ENCODE measurements at regions not wholly inside any gene's neighbourhood (a gene's known extent, or its start where the extent isn't known, plus 50 kb on each side); places are given as distances from the start of the nearest gene placed in this dataset.

- no peaks in the 10 kb centered on the region for H3K27me3 ChIP-seq (ENCODE audit: insufficient read depth, low read length)
- no peak overlapping the region for H3K27ac ChIP-seq (ENCODE audit: low read depth, low read length, poor library complexity, severe bottlenecking)
- H3K4me3 ChIP-seq (ENCODE audit: low read depth, low read length, poor library complexity, severe bottlenecking) = no peak overlapping the region
- H2AFZ ChIP-seq (ENCODE audit: low read length) = no peak overlapping the region
- H3K4me2 ChIP-seq (ENCODE audit: low read length) = no peak overlapping the region
- no peaks in the 10 kb centered on the region for H3K4me1 ChIP-seq (ENCODE audit: insufficient read depth, low read length, severe bottlenecking)
- no peaks in the 10 kb centered on the region for H3F3A ChIP-seq (ENCODE audit: insufficient read depth, low read length)
- H4K20me1 ChIP-seq (ENCODE audit: insufficient read depth, low read length) = no peaks in the 10 kb centered on the region
- H3K36me3 ChIP-seq (ENCODE audit: insufficient read depth, low read length) = no peaks in the 10 kb centered on the region
- TF ChIP-seq EZH2 (IDR thresholded peaks at IDR 0.05; ENCODE audit: borderline replicate concordance, low read length) = no peak
- TF ChIP-seq, protein P1, sequence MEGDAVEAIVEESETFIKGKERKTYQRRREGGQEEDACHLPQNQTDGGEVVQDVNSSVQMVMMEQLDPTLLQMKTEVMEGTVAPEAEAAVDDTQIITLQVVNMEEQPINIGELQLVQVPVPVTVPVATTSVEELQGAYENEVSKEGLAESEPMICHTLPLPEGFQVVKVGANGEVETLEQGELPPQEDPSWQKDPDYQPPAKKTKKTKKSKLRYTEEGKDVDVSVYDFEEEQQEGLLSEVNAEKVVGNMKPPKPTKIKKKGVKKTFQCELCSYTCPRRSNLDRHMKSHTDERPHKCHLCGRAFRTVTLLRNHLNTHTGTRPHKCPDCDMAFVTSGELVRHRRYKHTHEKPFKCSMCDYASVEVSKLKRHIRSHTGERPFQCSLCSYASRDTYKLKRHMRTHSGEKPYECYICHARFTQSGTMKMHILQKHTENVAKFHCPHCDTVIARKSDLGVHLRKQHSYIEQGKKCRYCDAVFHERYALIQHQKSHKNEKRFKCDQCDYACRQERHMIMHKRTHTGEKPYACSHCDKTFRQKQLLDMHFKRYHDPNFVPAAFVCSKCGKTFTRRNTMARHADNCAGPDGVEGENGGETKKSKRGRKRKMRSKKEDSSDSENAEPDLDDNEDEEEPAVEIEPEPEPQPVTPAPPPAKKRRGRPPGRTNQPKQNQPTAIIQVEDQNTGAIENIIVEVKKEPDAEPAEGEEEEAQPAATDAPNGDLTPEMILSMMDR (IDR thresholded peaks at IDR 0.05; ENCODE audit: low read length) = no peak
- H3K9me2 ChIP-seq (ENCODE audit: low read depth, low read length) = no peaks in the 10 kb centered on the region
- H3K9ac ChIP-seq (ENCODE audit: low read length) = no peak overlapping the region
- H3K79me2 ChIP-seq (ENCODE audit: insufficient read depth, low read length) = no peaks in the 10 kb centered on the region
- H3K9me3 ChIP-seq (ENCODE audit: low read length) = no peaks in the 10 kb centered on the region
Observed at GRCh38 chr9:89868100-89868499, 263.3 kb downstream of the GADD45G start.

- Histone ChIP-seq H3K4me1 (ENCODE audit: insufficient read depth, low read length, severe bottlenecking) (no peaks in the 10 kb centered on the region), H3K27ac (ENCODE audit: low read depth, low read length, poor library complexity, severe bottlenecking) (no peak overlapping the region), H3K27me3 (ENCODE audit: insufficient read depth, low read length) (peaks cover 9% of the 10 kb centered on the region; the same call in 1 of the 2 replicates), H4K20me1 (ENCODE audit: insufficient read depth, low read length) (no peaks in the 10 kb centered on the region), H3F3A (ENCODE audit: insufficient read depth, low read length) (no peaks in the 10 kb centered on the region), H2AFZ (ENCODE audit: low read length) (no peak overlapping the region), H3K9me3 (ENCODE audit: low read length) (no peaks in the 10 kb centered on the region), H3K79me2 (ENCODE audit: insufficient read depth, low read length) (no peaks in the 10 kb centered on the region), H3K4me2 (ENCODE audit: low read length) (no peak overlapping the region), H3K9me2 (ENCODE audit: low read depth, low read length) (no peaks in the 10 kb centered on the region), H3K9ac (ENCODE audit: low read length) (no peak overlapping the region), H3K4me3 (ENCODE audit: low read depth, low read length, poor library complexity, severe bottlenecking) (no peak overlapping the region), H3K36me3 (ENCODE audit: insufficient read depth, low read length) (no peaks in the 10 kb centered on the region)
- TF ChIP-seq, protein P1 (IDR thresholded peaks at IDR 0.05; ENCODE audit: low read length) = no peak
- TF ChIP-seq EZH2 (IDR thresholded peaks at IDR 0.05; ENCODE audit: borderline replicate concordance, low read length) = no peak
Observed at GRCh38 chr9:89869793-89870580, 265.2 kb downstream of the GADD45G start.

- Histone ChIP-seq H2AFZ (ENCODE audit: low read length) (no peak overlapping the region), H3K4me2 (ENCODE audit: low read length) (no peak overlapping the region), H3K9me2 (ENCODE audit: low read depth, low read length) (no peaks in the 10 kb centered on the region), H3K79me2 (ENCODE audit: insufficient read depth, low read length) (no peaks in the 10 kb centered on the region), H3K36me3 (ENCODE audit: insufficient read depth, low read length) (no peaks in the 10 kb centered on the region), H3K9ac (ENCODE audit: low read length) (no peak overlapping the region), H3K9me3 (ENCODE audit: low read length) (no peaks in the 10 kb centered on the region), H3K27ac (ENCODE audit: low read depth, low read length, poor library complexity, severe bottlenecking) (no peak overlapping the region), H3K4me3 (ENCODE audit: low read depth, low read length, poor library complexity, severe bottlenecking) (no peak overlapping the region), H3K27me3 (ENCODE audit: insufficient read depth, low read length) (peaks cover 9% of the 10 kb centered on the region; the same call in 1 of the 2 replicates), H3K4me1 (ENCODE audit: insufficient read depth, low read length, severe bottlenecking) (no peaks in the 10 kb centered on the region), H3F3A (ENCODE audit: insufficient read depth, low read length) (no peaks in the 10 kb centered on the region), H4K20me1 (ENCODE audit: insufficient read depth, low read length) (no peaks in the 10 kb centered on the region)
- TF ChIP-seq, protein P1 (IDR thresholded peaks at IDR 0.05; ENCODE audit: low read length) = no peak
- no peak for TF ChIP-seq EZH2 (IDR thresholded peaks at IDR 0.05; ENCODE audit: borderline replicate concordance, low read length)
Observed at GRCh38 chr9:89871871-89872331, 267.1 kb downstream of the GADD45G start.

Measured in OCI-LY1 (cell line).